HG02588 (cell line): ENCODE measurements at regions not wholly inside any gene's neighbourhood (a gene's known extent, or its start where the extent isn't known, plus 50 kb on each side); places are given as distances from the start of the nearest gene placed in this dataset.

Experiments
- ATAC-seq: cut with Tn5 transposase; IDR thresholded peaks from one replicate; pipeline ENCODE4 v1.9.1; 2021; ENCODE audit warnings: mild to moderate bottlenecking, moderate library complexity; ENCODE audit not compliant: unreplicated experiment

DNA sequence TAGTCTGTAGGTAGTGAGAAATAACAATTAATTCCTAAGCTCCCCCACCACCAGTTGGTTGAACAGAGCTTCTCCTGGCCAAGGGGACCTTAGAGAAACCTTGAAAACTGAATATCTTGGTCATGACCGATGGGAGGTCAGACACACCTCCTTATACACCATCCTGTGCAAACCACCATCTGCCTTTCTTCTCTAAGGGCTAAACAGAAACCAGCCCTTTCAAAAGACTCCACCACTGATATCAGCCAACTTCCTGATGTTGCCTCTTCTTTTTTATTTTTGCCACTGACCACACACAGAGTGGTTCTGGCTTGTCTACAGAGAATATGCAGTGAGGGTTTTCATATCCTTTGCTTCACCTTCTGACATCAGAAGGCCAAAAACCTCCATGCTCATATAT, 977.7 kb upstream of the SEL1L start:
- ATAC-seq: no peak

GRCh38 chr14:82520765-82521164, 987.1 kb upstream of the SEL1L start:
- no peak for ATAC-seq

DNA sequence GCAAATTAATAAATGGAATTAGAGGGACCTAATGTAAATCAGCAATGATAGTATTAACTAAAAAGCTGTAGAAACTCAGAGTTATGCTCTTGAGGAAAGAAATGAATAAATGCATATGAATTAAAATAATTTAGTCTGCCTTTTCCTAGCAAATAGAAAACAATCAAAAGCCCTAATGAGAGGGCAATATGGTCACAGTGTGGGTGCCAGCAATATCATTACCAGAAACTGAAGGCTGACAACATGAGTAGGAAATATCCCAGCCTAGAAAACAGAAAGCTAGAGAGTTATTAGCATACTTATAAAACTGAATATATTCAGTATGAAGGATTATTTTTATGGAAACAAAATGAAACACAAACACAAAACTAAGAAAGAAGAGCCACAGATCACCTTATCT, 987.5 kb upstream of the SEL1L start:
- no peak for ATAC-seq

DNA sequence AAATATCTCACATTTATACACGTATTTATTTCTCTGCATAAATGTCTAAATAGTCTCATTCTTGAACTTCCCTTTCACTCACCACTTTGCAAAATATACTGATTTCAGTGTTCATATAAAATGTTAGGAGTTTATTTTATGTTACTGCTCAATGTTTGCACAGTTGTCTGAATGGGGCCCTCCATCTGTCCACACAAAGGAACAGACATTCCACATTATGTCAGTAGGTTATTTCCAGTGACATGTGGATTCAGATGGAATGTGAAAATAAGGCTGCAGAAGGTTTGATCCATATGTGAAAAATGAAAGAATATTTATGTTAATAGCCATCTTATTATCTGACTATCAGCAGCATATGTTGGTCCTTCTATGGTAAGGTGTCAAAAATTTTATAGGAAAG, 994.4 kb upstream of the SEL1L start:
- ATAC-seq: no peak

- no peak for ATAC-seq
Observed at GRCh38 chr14:82533351-82533750, 999.7 kb upstream of the SEL1L start.

DNA sequence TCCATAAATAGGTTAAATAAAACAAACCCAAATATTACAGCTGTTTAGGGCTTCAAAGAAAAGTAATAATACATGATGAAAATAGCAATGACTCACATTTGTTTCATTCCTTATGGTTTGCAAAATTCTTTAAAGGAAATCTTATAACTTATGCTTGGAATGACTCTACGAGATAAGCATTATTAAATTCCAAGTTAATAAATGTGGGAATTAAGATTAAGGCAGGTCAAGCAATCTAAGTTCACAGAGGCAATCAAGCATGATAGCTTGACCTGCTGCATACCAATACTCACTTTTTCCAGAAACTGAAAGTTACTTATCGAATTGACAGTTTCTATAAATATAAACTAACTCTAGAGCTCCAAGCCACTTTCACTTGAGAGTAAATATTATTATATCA, 1002.9 kb upstream of the SEL1L start:
- ATAC-seq: no peak

- no peak for ATAC-seq
Observed at GRCh38 chr14:82537831-82538230, 1004.2 kb upstream of the SEL1L start.

DNA sequence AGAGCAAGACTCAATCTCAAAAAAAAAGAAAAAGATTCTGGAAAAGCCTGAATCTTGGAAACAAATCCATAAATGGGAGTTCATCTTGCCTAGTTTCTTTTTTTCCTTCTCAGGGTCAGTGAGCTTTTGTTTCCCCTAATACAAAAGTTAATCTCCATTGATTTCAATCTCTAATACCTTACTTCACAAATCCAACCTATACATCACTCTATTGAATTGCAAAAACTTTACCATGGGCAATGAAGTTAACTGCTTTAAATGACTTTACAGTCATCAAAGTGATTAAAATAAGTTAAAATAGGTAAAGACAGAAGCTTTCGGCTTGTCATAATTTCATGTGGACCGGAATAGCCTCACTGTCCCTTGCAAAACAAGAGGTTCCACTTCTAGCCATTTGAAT, 1012.7 kb upstream of the SEL1L start:
- ATAC-seq: no peak

GRCh38 chr14:82549306-82549990, 1015.8 kb upstream of the SEL1L start:
- no peak for ATAC-seq

GRCh38 chr14:82562881-82563280, 1029.2 kb upstream of the SEL1L start:
- no peak for ATAC-seq

GRCh38 chr14:82565825-82566224, 1032.2 kb upstream of the SEL1L start:
- no peak for ATAC-seq

DNA sequence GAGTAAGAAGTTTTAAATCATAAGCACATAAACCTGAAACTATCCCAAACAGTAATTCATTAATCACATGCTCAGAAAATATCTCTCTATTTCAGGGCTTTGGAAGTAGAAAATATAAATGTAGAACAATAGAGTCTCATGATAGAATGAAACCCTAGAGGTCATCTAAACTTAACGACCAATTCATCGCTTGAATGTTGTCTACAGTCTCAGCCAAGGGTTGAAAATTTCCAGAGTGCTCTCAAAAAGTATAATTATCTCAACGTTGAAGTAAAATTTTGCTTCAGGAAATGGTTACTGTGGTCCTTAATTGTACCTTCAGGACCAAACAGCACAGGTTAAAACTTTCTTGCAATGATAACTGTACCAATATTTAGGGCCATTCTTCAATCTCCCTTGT, 1053.6 kb upstream of the SEL1L start:
- no peak for ATAC-seq

DNA sequence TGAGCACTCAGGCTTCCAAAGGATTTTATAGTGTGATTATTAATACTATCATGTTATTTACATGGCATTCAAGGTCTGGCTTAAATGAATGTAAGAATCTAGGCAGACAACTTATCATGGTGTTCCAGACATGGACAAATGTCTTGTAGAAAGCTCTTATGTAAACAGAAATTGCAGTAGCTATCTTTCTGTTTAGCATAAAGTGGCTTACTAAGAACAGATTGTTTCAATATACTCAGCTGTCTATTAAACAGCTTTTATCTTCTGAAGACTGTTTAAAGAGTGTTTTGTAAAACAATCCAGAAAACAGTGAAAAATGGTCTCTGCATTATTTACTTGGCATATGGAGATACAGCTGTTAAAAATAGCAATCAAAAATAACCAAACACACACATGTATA, 1061.8 kb upstream of the SEL1L start:
- no peak for ATAC-seq

DNA sequence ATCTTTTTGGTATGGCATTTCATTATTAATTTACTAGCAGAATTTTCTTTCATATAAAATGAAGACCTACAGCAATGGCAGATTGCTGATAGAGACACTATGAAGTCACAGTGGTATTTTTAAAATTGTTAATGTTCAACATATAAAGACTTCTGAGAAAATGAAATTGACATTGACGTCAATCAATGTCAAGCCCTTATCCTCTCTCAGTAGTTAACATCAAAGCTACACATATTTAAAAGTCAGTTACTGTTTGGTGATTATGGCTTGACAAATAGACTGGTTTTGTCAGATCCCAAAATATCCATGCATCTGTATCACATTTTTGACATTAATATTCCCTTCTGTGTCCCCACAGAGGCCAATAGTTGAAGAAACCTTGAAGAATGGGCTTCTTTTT, 1069.1 kb upstream of the SEL1L start:
- ATAC-seq: no peak

DNA sequence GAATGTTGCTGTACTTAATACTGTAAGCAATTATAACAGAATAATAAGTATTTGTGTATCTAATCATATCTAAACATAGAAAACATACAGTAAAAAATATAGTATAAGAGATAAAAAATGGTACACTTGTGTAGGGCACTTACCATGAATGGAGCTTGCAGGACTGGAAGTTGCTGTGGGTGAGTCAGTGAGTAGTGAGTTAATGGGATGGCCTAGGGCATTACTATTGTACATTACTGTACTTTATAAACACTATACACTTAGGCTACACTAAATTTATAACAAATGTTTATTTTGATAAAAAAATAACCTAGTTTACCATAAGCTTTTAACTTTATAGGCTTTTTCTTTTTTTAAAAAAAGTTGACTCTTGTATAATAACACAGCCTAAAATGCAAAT, 1071.2 kb upstream of the SEL1L start:
- ATAC-seq: no peak

DNA sequence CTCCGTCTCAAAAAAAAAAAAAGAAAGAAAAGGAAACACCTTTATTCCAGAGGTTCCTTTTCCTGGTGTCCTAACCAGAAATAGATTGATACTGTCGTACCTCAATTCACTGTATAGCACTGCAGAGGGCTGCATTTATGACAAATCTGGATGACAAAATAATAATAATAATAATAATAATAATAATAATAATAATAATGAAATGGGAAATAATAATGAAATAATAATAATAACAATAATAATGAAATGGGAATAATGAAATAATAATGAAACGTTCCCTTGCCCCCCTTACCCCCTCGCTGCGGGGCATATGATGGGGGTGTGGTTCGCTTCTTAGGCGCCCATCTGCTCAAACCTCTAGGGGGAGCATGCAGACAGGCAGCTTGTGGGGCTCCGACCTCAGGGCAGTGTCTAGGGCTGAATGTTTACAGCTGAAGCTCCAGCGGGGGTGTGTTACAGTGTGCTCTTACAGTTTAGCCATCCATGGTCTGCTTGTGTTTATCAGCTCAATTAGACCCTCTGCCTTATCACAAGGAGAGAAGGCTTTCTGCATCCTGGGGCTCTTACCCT, 1088.3 kb upstream of the SEL1L start:
- ATAC-seq: no peak

GRCh38 chr14:82626156-82627066, 1092.8 kb upstream of the SEL1L start:
- no peak for ATAC-seq

GRCh38 chr14:82635915-82636314, 1102.3 kb upstream of the SEL1L start:
- ATAC-seq: no peak

- no peak for ATAC-seq
Observed at GRCh38 chr14:82636426-82636825, 1102.8 kb upstream of the SEL1L start.

DNA sequence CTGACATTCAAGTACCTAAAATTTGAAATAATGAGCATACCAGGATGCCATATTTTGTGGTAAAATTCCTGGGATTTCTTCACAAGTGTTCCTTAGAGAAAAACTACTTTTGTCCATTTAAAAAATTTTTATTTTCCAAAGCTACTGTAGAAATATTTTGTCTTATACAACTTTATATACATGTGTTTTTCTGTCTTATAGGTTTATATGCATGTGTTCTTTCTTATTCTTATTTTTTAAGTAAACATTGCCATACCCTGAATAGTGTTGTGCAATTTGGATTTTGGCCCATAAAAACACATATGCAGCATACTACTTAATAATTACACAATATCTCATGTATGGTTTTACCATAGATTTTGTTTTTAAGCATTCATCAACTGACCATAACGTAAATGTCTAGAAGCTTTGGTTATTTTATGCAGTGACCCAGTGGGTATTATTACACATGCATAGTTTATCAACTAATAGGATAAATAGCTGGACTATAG, 1107.4 kb upstream of the SEL1L start:
- no peak for ATAC-seq

DNA sequence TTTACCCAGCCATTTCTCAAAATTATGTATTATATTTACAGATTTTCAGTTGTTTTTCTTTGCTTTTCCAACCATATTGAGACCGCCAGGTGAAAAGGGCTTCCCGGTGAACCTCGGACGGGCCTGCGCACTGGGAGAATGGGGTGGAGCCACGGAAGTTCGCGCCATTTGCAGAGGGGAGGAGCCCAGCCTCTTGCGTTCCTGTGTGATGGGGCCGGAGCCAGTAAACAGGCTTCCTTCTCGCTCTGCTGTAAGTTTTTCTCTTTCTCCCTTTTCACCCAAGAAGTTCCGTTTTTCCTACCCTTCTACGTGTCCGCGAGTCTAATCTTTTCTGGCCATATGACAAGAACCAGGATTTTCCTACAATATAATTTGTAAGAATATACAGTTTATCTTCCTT, 1108.8 kb upstream of the SEL1L start:
- ATAC-seq: peak; percentile 69
